ENCODE measurements at regions not wholly inside any gene's neighbourhood (a gene's known extent, or its start where the extent isn't known, plus 50 kb on each side); places are given as distances from the start of the nearest gene placed in this dataset.

- no peak for TF ChIP-seq CTCF (IDR thresholded peaks at IDR 0.05; ENCODE audit: insufficient read depth, low read length, severe bottlenecking)
- no peaks in the 10 kb centered on the region for H3K27me3 ChIP-seq (ENCODE audit: control insufficient read depth, insufficient read depth, low read length)
- no peak for DNase-seq (ENCODE audit: low read depth)
Measured at GRCh38 chr5:2166306-2166978, 283.7 kb upstream of the IRX4 start.

DNA sequence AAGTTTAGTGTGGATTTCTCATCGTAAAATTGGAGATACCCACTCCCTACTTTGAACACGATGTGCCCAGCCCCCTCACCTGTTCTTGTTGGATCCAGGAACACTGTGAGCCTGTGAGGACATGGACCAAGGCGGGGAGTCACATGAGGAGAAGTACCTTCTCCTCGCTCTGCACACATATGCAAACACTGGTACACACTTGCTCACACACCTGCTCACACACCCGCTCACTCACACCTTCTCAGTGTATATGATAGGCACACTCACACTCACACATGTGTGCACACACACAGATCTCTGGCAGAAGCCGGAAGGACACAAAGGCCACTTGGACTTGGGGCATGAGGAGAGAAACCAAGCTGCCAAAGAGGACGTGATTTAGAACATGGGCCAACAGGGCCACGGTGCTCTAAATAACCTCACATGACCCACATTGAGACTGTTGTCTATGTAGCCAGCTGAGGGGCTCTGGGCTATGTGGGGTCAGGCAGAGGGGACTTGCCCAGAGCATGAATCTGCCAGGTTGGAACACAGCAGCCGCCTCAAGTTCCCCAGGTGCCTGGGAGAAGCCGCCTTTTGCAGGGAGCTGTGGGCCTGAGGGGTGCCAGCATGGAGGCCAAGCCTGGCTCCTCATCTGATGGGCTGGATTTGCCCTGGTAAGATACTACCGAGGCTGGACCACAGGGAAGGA is 283.0 kb upstream of the IRX4 start:
- TF ChIP-seq CTCF (IDR thresholded peaks at IDR 0.05; ENCODE audit: insufficient read depth, low read length, severe bottlenecking): no peak
- Histone ChIP-seq H3K4me3 (ENCODE audit: low read depth, low read length) (no peak overlapping the region), H3K27me3 (ENCODE audit: control insufficient read depth, insufficient read depth, low read length) (no peaks in the 10 kb centered on the region), H3K36me3 (ENCODE audit: control insufficient read depth, insufficient read depth, low read length) (no peaks in the 10 kb centered on the region)
- FAIRE-seq: no peak
- DNase-seq (ENCODE audit: low read depth): no peak

More at GRCh38 chr5:2166306-2166978, 283.7 kb upstream of the IRX4 start:
- H3K4me3 ChIP-seq (ENCODE audit: low read depth, low read length): no peak overlapping the region
- H3K36me3 ChIP-seq (ENCODE audit: control insufficient read depth, insufficient read depth, low read length): no peaks in the 10 kb centered on the region
- no peak for FAIRE-seq

GRCh38 chr5:2165203-2165602 is 282.5 kb upstream of the IRX4 start:
- peak; percentile 86 for FAIRE-seq
- DNase-seq (ENCODE audit: low read depth): no peak
- TF ChIP-seq CTCF (IDR thresholded peaks at IDR 0.05; ENCODE audit: insufficient read depth, low read length, severe bottlenecking): no peak
- no peak overlapping the region for H3K4me3 ChIP-seq (ENCODE audit: low read depth, low read length)
- no peaks in the 10 kb centered on the region for H3K27me3 ChIP-seq (ENCODE audit: control insufficient read depth, insufficient read depth, low read length)
- no peaks in the 10 kb centered on the region for H3K36me3 ChIP-seq (ENCODE audit: control insufficient read depth, insufficient read depth, low read length)

GRCh38 chr5:2164586-2164985 is 281.9 kb upstream of the IRX4 start:
- no peak for FAIRE-seq
- Histone ChIP-seq H3K36me3 (ENCODE audit: control insufficient read depth, insufficient read depth, low read length) (no peaks in the 10 kb centered on the region), H3K27me3 (ENCODE audit: control insufficient read depth, insufficient read depth, low read length) (no peaks in the 10 kb centered on the region), H3K4me3 (ENCODE audit: low read depth, low read length) (no peak overlapping the region)
- DNase-seq (ENCODE audit: low read depth): no peak
- no peak for TF ChIP-seq CTCF (IDR thresholded peaks at IDR 0.05; ENCODE audit: insufficient read depth, low read length, severe bottlenecking)

- DNase-seq (ENCODE audit: low read depth): no peak
- no peaks in the 10 kb centered on the region for H3K36me3 ChIP-seq (ENCODE audit: control insufficient read depth, insufficient read depth, low read length)
- no peak for FAIRE-seq
- H3K4me3 ChIP-seq (ENCODE audit: low read depth, low read length): no peak overlapping the region
- TF ChIP-seq CTCF (IDR thresholded peaks at IDR 0.05; ENCODE audit: insufficient read depth, low read length, severe bottlenecking): no peak
- no peaks in the 10 kb centered on the region for H3K27me3 ChIP-seq (ENCODE audit: control insufficient read depth, insufficient read depth, low read length)
Measured at GRCh38 chr5:2163940-2164490, 281.3 kb upstream of the IRX4 start.
